H9 (cell line): ENCODE measurements at regions not wholly inside any gene's neighbourhood (a gene's known extent, or its start where the extent isn't known, plus 50 kb on each side); places are given as distances from the start of the nearest gene placed in this dataset.

Source experiments
- DNase-seq: peaks from one replicate; pipeline ENCODE4 v3.0.0-alpha.2; 2017
- H2AFZ ChIP-seq: one replicate; pipeline ENCODE4 v1.6.1; 2013; ENCODE audit warnings: mild to moderate bottlenecking, low read length, control low read depth, moderate library complexity
- H2AK5ac ChIP-seq: 2 replicates; pipeline ENCODE4 v1.6.1; 2013; ENCODE audit warnings: low read length, control low read depth, mixed read lengths; ENCODE audit not compliant: insufficient read length
- H2BK120ac ChIP-seq: one replicate; pipeline ENCODE4 v1.6.1; 2013; ENCODE audit warnings: low read depth, mild to moderate bottlenecking, low read length, control low read depth, inconsistent platforms; ENCODE audit not compliant: poor library complexity, severe bottlenecking
- H2BK12ac ChIP-seq: 2 replicates; pipeline ENCODE4 v1.6.1; 2013; ENCODE audit warnings: low read length, control low read depth, mixed read lengths, low read depth; ENCODE audit not compliant: insufficient read length
- H2BK15ac ChIP-seq: 2 replicates; pipeline ENCODE4 v1.6.1; 2013; ENCODE audit warnings: low read depth, low read length, control low read depth
- H2BK20ac ChIP-seq: one replicate; pipeline ENCODE4 v1.6.1; 2013; ENCODE audit warnings: low read depth, mild to moderate bottlenecking, low read length, control low read depth, inconsistent platforms; ENCODE audit not compliant: poor library complexity, severe bottlenecking
- H2BK5ac ChIP-seq: 2 replicates; pipeline ENCODE4 v1.6.1; 2013; ENCODE audit warnings: low read length, control low read depth, mixed read lengths; ENCODE audit not compliant: insufficient read length
- H3K14ac ChIP-seq: 2 replicates; pipeline ENCODE4 v1.6.1; 2013; ENCODE audit warnings: low read length, control low read depth; ENCODE audit not compliant: insufficient read depth
- H3K18ac ChIP-seq: 2 replicates; pipeline ENCODE4 v1.6.1; 2013; ENCODE audit warnings: low read depth, mild to moderate bottlenecking, mixed read lengths, low read length, control low read depth; ENCODE audit not compliant: insufficient read length
- H3K23ac ChIP-seq: 2 replicates; pipeline ENCODE4 v1.6.1; 2013; ENCODE audit warnings: low read length, control low read depth, mixed read lengths, low read depth; ENCODE audit not compliant: insufficient read length
- H3K23me2 ChIP-seq: 2 replicates; pipeline ENCODE4 v1.6.1; 2013; ENCODE audit warnings: low read depth, mild to moderate bottlenecking, mixed read lengths, low read length, control low read depth; ENCODE audit not compliant: insufficient read length, poor library complexity, severe bottlenecking
- H3K27ac ChIP-seq: 2 replicates; pipeline ENCODE4 v1.5.1; 2013; ENCODE audit warnings: low read length, control low read depth, mixed read lengths, low read depth; ENCODE audit not compliant: insufficient read length
- H3K27me3 ChIP-seq: 2 replicates; pipeline ENCODE4 v1.6.1; 2013; ENCODE audit warnings: low read length, control low read depth, inconsistent platforms; ENCODE audit not compliant: insufficient read depth
- H3K4ac ChIP-seq: 2 replicates; pipeline ENCODE4 v1.6.1; 2013; ENCODE audit warnings: low read depth, mild to moderate bottlenecking, control low read depth, inconsistent platforms, low read length, moderate library complexity
- H3K4me1 ChIP-seq: 2 replicates; pipeline ENCODE4 v1.6.1; 2013; ENCODE audit warnings: low read length, control low read depth, inconsistent platforms; ENCODE audit not compliant: insufficient read depth
- H3K4me2 ChIP-seq: 2 replicates; pipeline ENCODE4 v1.6.1; 2013; ENCODE audit warnings: low read length, control low read depth, mixed read lengths; ENCODE audit not compliant: insufficient read length, insufficient read depth
- H3K56ac ChIP-seq: 2 replicates; pipeline ENCODE4 v1.6.1; 2013; ENCODE audit warnings: low read depth, mild to moderate bottlenecking, mixed read lengths, low read length, control low read depth; ENCODE audit not compliant: insufficient read length
- H3K79me1 ChIP-seq: 2 replicates; pipeline ENCODE4 v1.6.1; 2013; ENCODE audit warnings: low read depth, mild to moderate bottlenecking, moderate library complexity, low read length, control low read depth, inconsistent platforms; ENCODE audit not compliant: insufficient read depth, poor library complexity, severe bottlenecking
- H3K79me2 ChIP-seq: 2 replicates; pipeline ENCODE4 v1.6.1; 2013; ENCODE audit warnings: low read length, control low read depth, inconsistent platforms; ENCODE audit not compliant: insufficient read depth
- H3K9ac ChIP-seq: 2 replicates; pipeline ENCODE4 v1.6.1; 2013; ENCODE audit warnings: low read length, control low read depth, mixed read lengths; ENCODE audit not compliant: insufficient read length; ENCODE audit errors: extremely low read depth
- H3K9me3 ChIP-seq: one replicate; pipeline ENCODE4 v1.6.1; 2013; ENCODE audit warnings: low read depth, low read length, inconsistent platforms; ENCODE audit not compliant: control insufficient read depth
- H3T11ph ChIP-seq: one replicate; pipeline ENCODE4 v1.6.1; 2013; ENCODE audit warnings: mild to moderate bottlenecking, low read length, control low read depth, inconsistent platforms
- H4K20me1 ChIP-seq: one replicate; pipeline ENCODE4 v1.6.1; 2013; ENCODE audit not compliant: control insufficient read depth, insufficient read length, insufficient read depth
- H4K5ac ChIP-seq: 2 replicates; pipeline ENCODE4 v1.6.1; 2013; ENCODE audit warnings: low read depth, mild to moderate bottlenecking, mixed read lengths, low read length, control low read depth; ENCODE audit not compliant: insufficient read length
- H4K8ac ChIP-seq: replicated peaks from 2 replicates; pipeline ENCODE4 v1.6.1; 2013; ENCODE audit warnings: low read length, control low read depth, mixed read lengths, low read depth; ENCODE audit not compliant: insufficient read length
- H4K91ac ChIP-seq: 2 replicates; pipeline ENCODE4 v1.6.1; 2013; ENCODE audit warnings: low read depth, mild to moderate bottlenecking, moderate library complexity, mixed read lengths, low read length, control low read depth; ENCODE audit not compliant: insufficient read length
- H3K27ac Mint-ChIP-seq, 3 experiments: 2 replicates in 2 of 3; 3 replicates in 1 of 3; pipeline ENCODE4 v1.8.0; 2020 to 2021; ENCODE audit warnings: mixed read lengths in 3 of 3, mild to moderate bottlenecking in 1 of 3, moderate library complexity in 1 of 3
- H3K27me3 Mint-ChIP-seq: 2 replicates; pipeline ENCODE4 v1.8.0; 2021; ENCODE audit warnings: low read depth, mild to moderate bottlenecking, moderate library complexity, mixed read lengths
- H3K36me3 Mint-ChIP-seq, 3 experiments: 2 replicates in 2 of 3; 3 replicates in 1 of 3; pipeline ENCODE4 v1.8.0; 2020 to 2021; ENCODE audit warnings: low read depth in 3 of 3, mixed read lengths in 3 of 3; ENCODE audit not compliant: insufficient read depth in 1 of 3
- H3K4me1 Mint-ChIP-seq, 2 experiments: 2 replicates each; pipeline ENCODE4 v1.8.0; 2020; ENCODE audit warnings: mixed read lengths in 2 of 2
- H3K4me3 Mint-ChIP-seq, 2 experiments: 2 replicates in 1 of 2; 3 replicates in 1 of 2; pipeline ENCODE4 v1.8.0; 2020 to 2021; ENCODE audit warnings: mild to moderate bottlenecking in 2 of 2, mixed read lengths in 2 of 2, moderate library complexity in 1 of 2
- H3K9me3 Mint-ChIP-seq, 2 experiments: 2 replicates in 1 of 2; 3 replicates in 1 of 2; pipeline ENCODE4 v1.8.0; 2020; ENCODE audit warnings: mild to moderate bottlenecking in 2 of 2, mixed read lengths in 2 of 2, moderate library complexity in 1 of 2
- WGBS: extraction: QIAGEN DNeasy Blood & Tissue Kit; methylation state at CpG from one replicate; pipeline ENCODE4 v1.1.7; 2013; ENCODE audit warnings: missing lambda C conversion rate, low lambda C conversion rate, mixed read lengths; ENCODE audit not compliant: insufficient read length; ENCODE audit errors: extremely low coverage; 5-methylcytosine and 5-hydroxymethylcytosine counted together
- TF ChIP-seq, protein P1 (sequence below): fragments of 200-600 bp; sonication (generic); conservative IDR thresholded peaks from 3 replicates; pipeline ENCODE4 v1.8.0; 2021; ENCODE audit warnings: antibody characterized with exemption, mild to moderate bottlenecking

DNA sequence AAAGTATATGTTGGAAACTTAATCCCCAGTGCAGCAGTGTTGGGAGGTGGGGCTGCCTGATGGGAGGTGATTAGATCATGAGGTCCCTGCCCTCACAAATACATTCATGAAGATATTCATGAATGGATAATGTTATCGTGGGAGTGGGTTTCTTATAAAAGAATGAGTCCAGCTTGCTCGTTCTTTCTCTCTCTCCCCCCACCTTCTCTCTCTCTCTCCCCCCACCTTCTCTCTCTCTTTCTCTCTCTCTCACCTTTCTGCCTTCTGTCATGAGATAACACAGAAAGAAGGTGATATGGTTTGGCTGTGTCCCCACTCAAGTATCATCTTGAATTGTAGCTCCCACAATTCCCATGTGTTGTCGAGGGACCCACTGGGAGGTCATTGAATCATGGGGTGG is 66.7 kb upstream of the NUP50 start:
- Histone ChIP-seq H3K27ac (no peak overlapping the region), H3K18ac (no peak overlapping the region), H3K23me2 (no peaks in the 10 kb centered on the region), H4K8ac (no peak overlapping the region), H4K5ac (no peak overlapping the region), H2BK5ac (no peak overlapping the region), H2AFZ (no peak overlapping the region), H3K4ac (no peak overlapping the region), H3K9me3 (no peaks in the 10 kb centered on the region), H2BK120ac (no peak overlapping the region), H3K79me2 (no peaks in the 10 kb centered on the region), H2BK12ac (no peak overlapping the region), H3K14ac (no peak overlapping the region), H3K4me2 (no peak overlapping the region), H3K27me3 (no peaks in the 10 kb centered on the region), H3K79me1 (no peaks in the 10 kb centered on the region), H2BK20ac (no peak overlapping the region), H3T11ph (no peak overlapping the region), H3K4me1 (no peaks in the 10 kb centered on the region), H2AK5ac (no peak overlapping the region), H4K91ac (no peak overlapping the region), H2BK15ac (no peak overlapping the region), H3K9ac (no peak overlapping the region), H3K23ac (no peak overlapping the region), H4K20me1 (no peaks in the 10 kb centered on the region), H3K56ac (no peak overlapping the region)
- DNase-seq = no peak
- Mint-ChIP-seq H3K36me3 (no peaks in the 10 kb centered on the region), H3K4me3 (no peak overlapping the region), H3K4me1 (peaks cover 14 to 23% of the 10 kb centered on the region in 2 experiments), H3K9me3 (peaks cover 0 to 5% of the 10 kb centered on the region in 2 experiments; a peak in 1 of 5 replicates), H3K27ac (no peak overlapping the region), H3K27me3 (peaks cover 42% of the 10 kb centered on the region)
- TF ChIP-seq, protein P1, sequence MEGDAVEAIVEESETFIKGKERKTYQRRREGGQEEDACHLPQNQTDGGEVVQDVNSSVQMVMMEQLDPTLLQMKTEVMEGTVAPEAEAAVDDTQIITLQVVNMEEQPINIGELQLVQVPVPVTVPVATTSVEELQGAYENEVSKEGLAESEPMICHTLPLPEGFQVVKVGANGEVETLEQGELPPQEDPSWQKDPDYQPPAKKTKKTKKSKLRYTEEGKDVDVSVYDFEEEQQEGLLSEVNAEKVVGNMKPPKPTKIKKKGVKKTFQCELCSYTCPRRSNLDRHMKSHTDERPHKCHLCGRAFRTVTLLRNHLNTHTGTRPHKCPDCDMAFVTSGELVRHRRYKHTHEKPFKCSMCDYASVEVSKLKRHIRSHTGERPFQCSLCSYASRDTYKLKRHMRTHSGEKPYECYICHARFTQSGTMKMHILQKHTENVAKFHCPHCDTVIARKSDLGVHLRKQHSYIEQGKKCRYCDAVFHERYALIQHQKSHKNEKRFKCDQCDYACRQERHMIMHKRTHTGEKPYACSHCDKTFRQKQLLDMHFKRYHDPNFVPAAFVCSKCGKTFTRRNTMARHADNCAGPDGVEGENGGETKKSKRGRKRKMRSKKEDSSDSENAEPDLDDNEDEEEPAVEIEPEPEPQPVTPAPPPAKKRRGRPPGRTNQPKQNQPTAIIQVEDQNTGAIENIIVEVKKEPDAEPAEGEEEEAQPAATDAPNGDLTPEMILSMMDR = no peak
- no CpG with 5 or more reads among the region's 3 CpGs for WGBS
